ENCODE measurements at regions not wholly inside any gene's neighbourhood (a gene's known extent, or its start where the extent isn't known, plus 50 kb on each side); places are given as distances from the start of the nearest gene placed in this dataset.

- TF ChIP-seq EP300 (conservative IDR thresholded peaks at IDR 0.05; ENCODE audit: poor library complexity, severe bottlenecking) (no peak), CTCF (IDR thresholded peaks at IDR 0.05; ENCODE audit: poor library complexity, severe bottlenecking) (no peak), SMC3 (conservative IDR thresholded peaks at IDR 0.05; ENCODE audit: poor library complexity) (no peak), REST (IDR thresholded peaks at IDR 0.05; ENCODE audit: borderline replicate concordance) (no peak), TAF1 (IDR thresholded peaks at IDR 0.05; ENCODE audit: low read depth) (no peak), POLR2AphosphoS5 (IDR thresholded peaks at IDR 0.05) (no peak), MXI1 (conservative IDR thresholded peaks at IDR 0.05; ENCODE audit: poor library complexity, severe bottlenecking) (no peak), RAD21 (conservative IDR thresholded peaks at IDR 0.05) (no peak), EZH2 (IDR thresholded peaks at IDR 0.05; ENCODE audit: borderline replicate concordance, insufficient read depth, low read length, poor library complexity, severe bottlenecking) (no peak)
These were observed 83.2 kb upstream of the SPATS2L start for GRCh38 chr2:200223205-200223784.

Measured in neural cell (in vitro differentiated cells).